Smooth muscle cell (in vitro differentiated cells): ENCODE measurements at regions not wholly inside any gene's neighbourhood (a gene's known extent, or its start where the extent isn't known, plus 50 kb on each side); places are given as distances from the start of the nearest gene placed in this dataset.

Source experiments
- DNase-seq: peaks from one replicate; lab custom pipeline; 2025; ENCODE audit not compliant: unreplicated experiment; lab: John Stamatoyannopoulos, UW
- H2AFZ ChIP-seq: fragments of 200-600 bp; sonication (generic); 2 replicates; pipeline ENCODE4 v1.6.0; 2016; ENCODE audit warnings: antibody characterized with exemption, low read depth, mild to moderate bottlenecking
- H3F3A ChIP-seq: fragments of 200-600 bp; sonication (generic); 2 replicates; pipeline ENCODE4 v1.6.0; 2017; ENCODE audit warnings: antibody characterized with exemption, low read depth
- H3K27ac ChIP-seq: fragments of 200-600 bp; sonication (generic); 2 replicates; pipeline ENCODE4 v1.5.1; 2016; ENCODE audit warnings: low read depth, mild to moderate bottlenecking
- H3K27me3 ChIP-seq: fragments of 200-600 bp; sonication (generic); 2 replicates; pipeline ENCODE4 v1.6.1; 2016; ENCODE audit warnings: low read depth, mild to moderate bottlenecking
- H3K36me3 ChIP-seq: fragments of 200-600 bp; sonication (generic); 2 replicates; pipeline ENCODE4 v1.5.1; 2016; ENCODE audit warnings: low read depth
- H3K4me1 ChIP-seq: fragments of 200-600 bp; sonication (generic); 2 replicates; pipeline ENCODE4 v1.5.1; 2016; ENCODE audit warnings: low read depth
- H3K4me2 ChIP-seq: fragments of 200-600 bp; sonication (generic); 2 replicates; pipeline ENCODE4 v1.6.0; 2016; ENCODE audit warnings: mild to moderate bottlenecking
- H3K4me3 ChIP-seq: fragments of 200-600 bp; sonication (generic); 2 replicates; pipeline ENCODE4 v1.5.1; 2016; ENCODE audit warnings: mild to moderate bottlenecking
- H3K79me2 ChIP-seq: fragments of 200-600 bp; sonication (generic); 2 replicates; pipeline ENCODE4 v1.6.0; 2016; ENCODE audit warnings: low read depth, mild to moderate bottlenecking
- H3K9ac ChIP-seq: fragments of 200-600 bp; sonication (generic); 2 replicates; pipeline ENCODE4 v1.6.0; 2016; ENCODE audit warnings: low read depth
- H3K9me3 ChIP-seq: fragments of 200-600 bp; sonication (generic); replicated peaks from 2 replicates; pipeline ENCODE4 v1.5.1; 2016; ENCODE audit warnings: low read depth
- H4K20me1 ChIP-seq: fragments of 200-600 bp; sonication (generic); 2 replicates; pipeline ENCODE4 v1.6.0; 2016; ENCODE audit warnings: low read depth
- WGBS: methylation state at CpG from one replicate; pipeline ENCODE4 v1.1.7; 2016; ENCODE audit warnings: low lambda C conversion rate; 5-methylcytosine and 5-hydroxymethylcytosine counted together
- TF ChIP-seq, protein P1 (sequence below): fragments of 200-600 bp; sonication (generic); IDR thresholded peaks from 2 replicates; pipeline ENCODE4 v1.5.1; 2017; ENCODE audit warnings: borderline replicate concordance, mild to moderate bottlenecking, antibody characterized with exemption; ENCODE audit not compliant: insufficient read depth, poor library complexity, severe bottlenecking

DNA sequence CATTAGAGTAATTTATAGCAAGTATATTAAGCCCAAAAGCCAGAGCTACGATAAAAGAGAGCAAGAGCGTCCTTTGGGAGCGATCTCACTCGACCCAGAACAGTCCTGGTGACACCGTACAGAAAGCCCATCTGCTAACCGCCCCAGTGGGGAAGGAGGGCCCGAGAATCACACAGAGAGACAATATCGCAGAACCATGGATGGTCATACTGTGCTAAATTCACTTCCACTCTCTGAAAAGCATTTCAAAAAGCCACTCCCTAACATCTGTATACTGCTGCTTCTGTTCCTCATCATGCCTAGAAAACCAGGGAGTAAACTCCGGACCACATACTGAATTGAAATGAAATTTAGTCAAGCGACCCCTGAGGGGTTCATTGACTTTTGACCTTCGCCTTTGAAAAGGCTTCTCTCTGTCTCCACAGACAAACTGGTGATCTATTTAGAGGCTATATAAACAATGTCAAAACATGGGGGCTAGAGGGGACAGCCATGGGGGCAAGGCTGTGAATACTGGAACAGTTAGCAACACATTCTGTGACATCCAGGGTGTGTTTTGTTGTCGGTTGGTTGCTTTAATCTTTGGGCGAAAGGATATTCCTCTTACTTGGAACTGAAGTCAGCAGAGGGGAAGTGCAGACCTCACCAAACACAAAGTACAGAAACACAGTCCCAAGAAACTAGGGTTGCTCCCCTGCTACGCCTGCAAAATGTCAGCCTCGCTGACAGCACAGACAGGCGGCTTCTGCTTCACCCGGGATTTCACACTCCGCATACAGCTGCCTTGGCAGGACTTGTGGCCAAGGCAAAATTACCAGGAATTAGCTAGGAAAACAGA, 129.0 kb upstream of the RASGEF1B start:
- no peaks in the 10 kb centered on the region for H3K79me2 ChIP-seq
- TF ChIP-seq, protein P1, sequence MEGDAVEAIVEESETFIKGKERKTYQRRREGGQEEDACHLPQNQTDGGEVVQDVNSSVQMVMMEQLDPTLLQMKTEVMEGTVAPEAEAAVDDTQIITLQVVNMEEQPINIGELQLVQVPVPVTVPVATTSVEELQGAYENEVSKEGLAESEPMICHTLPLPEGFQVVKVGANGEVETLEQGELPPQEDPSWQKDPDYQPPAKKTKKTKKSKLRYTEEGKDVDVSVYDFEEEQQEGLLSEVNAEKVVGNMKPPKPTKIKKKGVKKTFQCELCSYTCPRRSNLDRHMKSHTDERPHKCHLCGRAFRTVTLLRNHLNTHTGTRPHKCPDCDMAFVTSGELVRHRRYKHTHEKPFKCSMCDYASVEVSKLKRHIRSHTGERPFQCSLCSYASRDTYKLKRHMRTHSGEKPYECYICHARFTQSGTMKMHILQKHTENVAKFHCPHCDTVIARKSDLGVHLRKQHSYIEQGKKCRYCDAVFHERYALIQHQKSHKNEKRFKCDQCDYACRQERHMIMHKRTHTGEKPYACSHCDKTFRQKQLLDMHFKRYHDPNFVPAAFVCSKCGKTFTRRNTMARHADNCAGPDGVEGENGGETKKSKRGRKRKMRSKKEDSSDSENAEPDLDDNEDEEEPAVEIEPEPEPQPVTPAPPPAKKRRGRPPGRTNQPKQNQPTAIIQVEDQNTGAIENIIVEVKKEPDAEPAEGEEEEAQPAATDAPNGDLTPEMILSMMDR = no peak
- peak overlapping the region; percentile 42 for H2AFZ ChIP-seq
- peak overlapping the region; percentile 68 for H3K4me2 ChIP-seq
- H3K27ac ChIP-seq = peak overlapping the region; percentile 17
- H3K9me3 ChIP-seq = no peaks in the 10 kb centered on the region
- WGBS = 37% methylated on average over 18 of the region's 18 CpGs
- no peak overlapping the region for H3K4me3 ChIP-seq
- H3K9ac ChIP-seq = no peak overlapping the region
- peaks cover 6% of the 10 kb centered on the region for H3F3A ChIP-seq
- H3K27me3 ChIP-seq = no peaks in the 10 kb centered on the region
- H3K4me1 ChIP-seq = peaks cover 22% of the 10 kb centered on the region
- DNase-seq = peak; percentile 7
- H3K36me3 ChIP-seq = no peaks in the 10 kb centered on the region
- H4K20me1 ChIP-seq = no peaks in the 10 kb centered on the region

DNA sequence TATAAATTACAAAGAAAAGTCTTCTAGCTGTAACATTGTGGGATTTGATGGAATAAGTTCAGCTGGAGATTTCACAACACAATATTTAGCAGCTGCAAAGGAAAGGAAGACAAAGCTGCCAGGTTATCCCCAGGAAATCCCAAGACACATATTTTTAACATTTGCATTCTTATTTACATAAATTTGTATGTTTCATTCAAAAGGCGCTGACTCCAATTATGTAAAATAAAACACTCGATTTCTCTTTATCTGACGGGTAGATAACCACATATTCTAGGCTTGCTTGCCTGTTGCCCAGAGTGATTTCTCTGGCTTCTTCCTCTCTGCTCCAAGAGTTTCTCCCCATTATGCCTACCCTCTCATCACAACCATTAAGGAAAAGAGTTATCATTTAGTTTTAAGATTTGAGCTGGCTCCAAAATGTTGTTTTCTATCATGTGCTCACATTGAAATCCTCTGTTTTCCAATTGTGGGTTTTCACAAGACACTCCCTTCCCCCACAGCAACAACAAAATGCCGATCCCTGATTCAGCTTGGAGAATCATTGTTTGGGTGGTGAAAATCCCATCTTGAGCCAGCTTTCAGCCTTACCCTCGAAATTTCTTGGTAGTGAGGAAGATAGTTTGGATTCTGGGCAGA, 128.2 kb upstream of the RASGEF1B start:
- Histone ChIP-seq H3K27me3 (no peaks in the 10 kb centered on the region), H4K20me1 (no peaks in the 10 kb centered on the region), H3K9ac (no peak overlapping the region), H3K79me2 (no peaks in the 10 kb centered on the region), H2AFZ (peak overlapping the region; percentile 42), H3K4me3 (no peak overlapping the region), H3F3A (no peaks in the 10 kb centered on the region), H3K4me2 (peak overlapping the region; percentile 68), H3K27ac (no peak overlapping the region), H3K4me1 (peaks cover 20% of the 10 kb centered on the region), H3K9me3 (no peaks in the 10 kb centered on the region), H3K36me3 (no peaks in the 10 kb centered on the region)
- TF ChIP-seq, protein P1 = no peak
- 45% methylated on average over 5 of the region's 5 CpGs for WGBS
- no peak for DNase-seq

DNA sequence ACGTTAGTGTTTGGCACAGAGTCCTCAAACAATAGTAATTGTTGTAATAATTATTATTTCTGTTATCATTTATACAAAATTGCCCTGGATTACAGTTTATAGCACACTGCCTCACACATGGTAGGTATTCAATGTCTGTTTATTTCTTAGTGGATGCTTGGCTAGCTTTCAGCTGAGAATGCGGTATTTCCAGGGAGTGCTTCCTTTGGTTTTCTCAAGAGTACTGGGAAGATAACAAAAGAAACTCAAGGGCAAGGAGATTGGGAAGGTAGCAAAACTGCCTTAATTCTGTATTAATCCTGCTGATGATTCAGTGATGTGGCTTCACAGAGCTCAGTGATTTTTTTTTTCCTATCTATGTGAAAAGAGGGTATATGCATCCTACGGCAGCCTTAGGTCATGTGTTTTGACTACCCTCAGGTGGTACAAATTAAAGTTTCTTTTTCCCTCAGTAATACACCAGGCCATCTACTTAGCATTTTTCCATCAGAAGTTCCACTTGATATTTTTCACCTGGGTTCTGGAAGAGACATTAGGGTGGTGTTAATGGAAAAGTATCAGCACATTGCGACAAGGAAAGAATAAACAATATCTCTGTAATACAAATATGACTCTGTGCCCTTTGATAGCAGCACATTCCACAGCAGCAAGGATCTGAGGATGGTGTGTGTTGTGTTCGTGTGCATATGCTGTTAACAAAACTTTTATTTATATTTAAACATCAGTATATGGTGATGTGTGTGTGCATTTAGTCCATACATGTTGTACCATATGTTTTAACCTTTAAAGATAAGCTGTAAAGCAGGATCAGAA, 124.3 kb upstream of the RASGEF1B start:
- H4K20me1 ChIP-seq = no peaks in the 10 kb centered on the region
- 65% methylated on average over 5 of the region's 5 CpGs for WGBS
- H3K36me3 ChIP-seq = no peaks in the 10 kb centered on the region
- no peak for DNase-seq
- no peak overlapping the region for H3K27ac ChIP-seq
- H3K79me2 ChIP-seq = no peaks in the 10 kb centered on the region
- H3K9ac ChIP-seq = no peak overlapping the region
- no peak overlapping the region for H2AFZ ChIP-seq
- H3K4me1 ChIP-seq = peaks cover 14% of the 10 kb centered on the region
- no peaks in the 10 kb centered on the region for H3K27me3 ChIP-seq
- H3F3A ChIP-seq = no peaks in the 10 kb centered on the region
- H3K9me3 ChIP-seq = no peaks in the 10 kb centered on the region
- TF ChIP-seq, protein P1 = no peak
- no peak overlapping the region for H3K4me2 ChIP-seq
- H3K4me3 ChIP-seq = no peak overlapping the region
